ENCODE measurements at regions not wholly inside any gene's neighbourhood (a gene's known extent, or its start where the extent isn't known, plus 50 kb on each side); places are given as distances from the start of the nearest gene placed in this dataset.

DNA sequence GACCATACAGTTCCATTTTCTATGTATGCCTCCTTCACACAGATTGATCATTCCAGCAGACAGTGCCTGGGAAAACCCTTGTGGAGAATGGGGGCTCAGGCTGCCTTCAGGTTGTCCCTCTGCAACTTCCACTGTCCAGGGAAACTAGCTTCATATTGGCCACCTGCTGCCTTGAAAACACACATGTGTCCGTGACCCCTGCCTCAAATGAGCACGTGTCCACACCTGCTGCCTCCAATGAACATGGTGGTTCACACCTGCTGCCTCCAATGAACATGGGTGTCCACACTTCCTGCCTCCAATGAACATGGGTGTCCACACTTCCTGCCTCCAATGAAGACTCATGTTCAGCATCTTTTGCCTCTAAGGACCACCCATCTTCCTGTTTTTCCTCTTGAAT is 185.4 kb upstream of the ADCY2 start:
- H2BK120ac ChIP-seq (ENCODE audit: low read depth, low read length, poor library complexity, severe bottlenecking), result no peak overlapping the region
- no peak overlapping the region for H3K18ac ChIP-seq (ENCODE audit: insufficient read length, low read depth, low read length)
- Mint-ChIP-seq H3K27me3 (ENCODE audit: low read depth) (peaks cover 3% of the 10 kb centered on the region; the same call in 1 of the 2 replicates), H3K4me3 (no peak overlapping the region), H3K9me3 (no peaks in the 10 kb centered on the region; a peak in 1 of 5 replicates), H3K36me3 (ENCODE audit: insufficient read depth in 1 of 3, low read depth in 3 of 3) (no peaks in the 10 kb centered on the region; a peak in 1 of 7 replicates), H3K4me1 (no peaks in the 10 kb centered on the region), H3K27ac (peak overlapping the region in 1 of 3 experiments; percentile 38; a peak in 2 of 7 replicates)
- H2AFZ ChIP-seq (ENCODE audit: low read length), result no peak overlapping the region
- H3T11ph ChIP-seq (ENCODE audit: low read length), result no peak overlapping the region
- no peak overlapping the region for H3K4ac ChIP-seq (ENCODE audit: low read depth, low read length)
- no peak overlapping the region for H4K8ac ChIP-seq (replicated peaks; ENCODE audit: insufficient read length, low read depth, low read length)
- no peaks in the 10 kb centered on the region for H3K79me2 ChIP-seq (ENCODE audit: insufficient read depth, low read length)
- H3K4me1 ChIP-seq (ENCODE audit: insufficient read depth, low read length), result no peaks in the 10 kb centered on the region
- H3K23me2 ChIP-seq (ENCODE audit: insufficient read length, low read depth, low read length, poor library complexity, severe bottlenecking), result no peaks in the 10 kb centered on the region
- no peak overlapping the region for H2BK5ac ChIP-seq (ENCODE audit: insufficient read length, low read length)
- no peak overlapping the region for H3K4me2 ChIP-seq (ENCODE audit: insufficient read depth, insufficient read length, low read length)
- no peak overlapping the region for H2BK20ac ChIP-seq (ENCODE audit: low read depth, low read length, poor library complexity, severe bottlenecking)
- no peaks in the 10 kb centered on the region for H3K27me3 ChIP-seq (ENCODE audit: insufficient read depth, low read length)
- no peaks in the 10 kb centered on the region for H3K79me1 ChIP-seq (ENCODE audit: insufficient read depth, low read depth, low read length, poor library complexity, severe bottlenecking)
- no peak overlapping the region for H2BK15ac ChIP-seq (ENCODE audit: low read depth, low read length)
- DNase-seq, result no peak
- no peak overlapping the region for H4K5ac ChIP-seq (ENCODE audit: insufficient read length, low read depth, low read length)
- no peak overlapping the region for H3K23ac ChIP-seq (ENCODE audit: insufficient read length, low read depth, low read length)
- no CpG with 5 or more reads among the region's 2 CpGs for WGBS (ENCODE audit: extremely low coverage, insufficient read length, low lambda C conversion rate)
- no peaks in the 10 kb centered on the region for H3K9me3 ChIP-seq (ENCODE audit: control insufficient read depth, low read depth, low read length)
- no peak overlapping the region for H2BK12ac ChIP-seq (ENCODE audit: insufficient read length, low read depth, low read length)
- H3K27ac ChIP-seq (ENCODE audit: insufficient read length, low read depth, low read length), result no peak overlapping the region
- H4K20me1 ChIP-seq (ENCODE audit: control insufficient read depth, insufficient read depth, insufficient read length), result no peaks in the 10 kb centered on the region
- H2AK5ac ChIP-seq (ENCODE audit: insufficient read length, low read length), result no peak overlapping the region
- no peak overlapping the region for H3K9ac ChIP-seq (ENCODE audit: extremely low read depth, insufficient read length, low read length)
- H3K14ac ChIP-seq (ENCODE audit: insufficient read depth, low read length), result no peak overlapping the region
- no peak overlapping the region for H3K56ac ChIP-seq (ENCODE audit: insufficient read length, low read depth, low read length)
- H4K91ac ChIP-seq (ENCODE audit: insufficient read length, low read depth, low read length), result no peak overlapping the region
- TF ChIP-seq, protein P1, sequence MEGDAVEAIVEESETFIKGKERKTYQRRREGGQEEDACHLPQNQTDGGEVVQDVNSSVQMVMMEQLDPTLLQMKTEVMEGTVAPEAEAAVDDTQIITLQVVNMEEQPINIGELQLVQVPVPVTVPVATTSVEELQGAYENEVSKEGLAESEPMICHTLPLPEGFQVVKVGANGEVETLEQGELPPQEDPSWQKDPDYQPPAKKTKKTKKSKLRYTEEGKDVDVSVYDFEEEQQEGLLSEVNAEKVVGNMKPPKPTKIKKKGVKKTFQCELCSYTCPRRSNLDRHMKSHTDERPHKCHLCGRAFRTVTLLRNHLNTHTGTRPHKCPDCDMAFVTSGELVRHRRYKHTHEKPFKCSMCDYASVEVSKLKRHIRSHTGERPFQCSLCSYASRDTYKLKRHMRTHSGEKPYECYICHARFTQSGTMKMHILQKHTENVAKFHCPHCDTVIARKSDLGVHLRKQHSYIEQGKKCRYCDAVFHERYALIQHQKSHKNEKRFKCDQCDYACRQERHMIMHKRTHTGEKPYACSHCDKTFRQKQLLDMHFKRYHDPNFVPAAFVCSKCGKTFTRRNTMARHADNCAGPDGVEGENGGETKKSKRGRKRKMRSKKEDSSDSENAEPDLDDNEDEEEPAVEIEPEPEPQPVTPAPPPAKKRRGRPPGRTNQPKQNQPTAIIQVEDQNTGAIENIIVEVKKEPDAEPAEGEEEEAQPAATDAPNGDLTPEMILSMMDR (conservative IDR thresholded peaks at IDR 0.05), result no peak

Measured in H9 (cell line).